Cardiac fibroblast (primary cell): ENCODE measurements at regions not wholly inside any gene's neighbourhood (a gene's known extent, or its start where the extent isn't known, plus 50 kb on each side); places are given as distances from the start of the nearest gene placed in this dataset.

ENCODE experiments used
- DNase-seq, 2 donors: peaks; one replicate each; pipeline versions ENCODE4 v3.0.0 to v3.0.0-alpha.2; 2010; ENCODE audit warnings: low read depth in 2 of 2
- H3K4me3 ChIP-seq, 2 donors: replicated peaks in 1 of 2; 1 replicate in 1 of 2; 2 replicates in 1 of 2; pipeline ENCODE4 v1.5.1; 2011; ENCODE audit warnings: low read depth in 2 of 2, low read length in 2 of 2, mild to moderate bottlenecking in 2 of 2, moderate library complexity in 1 of 2
- CTCF ChIP-seq: IDR thresholded peaks from one replicate; pipeline ENCODE4 v1.5.1; 2011; ENCODE audit warnings: low read depth, mild to moderate bottlenecking, low read length, inconsistent platforms

GRCh38 chr11:100536979-100537378, 150.1 kb upstream of the ARHGAP42 start:
- no peak overlapping the region for H3K4me3 ChIP-seq
- no peak for TF ChIP-seq CTCF
- DNase-seq: no peak

- no peak for TF ChIP-seq CTCF
- H3K4me3 ChIP-seq: no peak overlapping the region
- no peak for DNase-seq
Measured at GRCh38 chr11:100543386-100543785, 143.7 kb upstream of the ARHGAP42 start.

GRCh38 chr11:100545556-100545955, 141.5 kb upstream of the ARHGAP42 start:
- TF ChIP-seq CTCF: no peak
- DNase-seq: no peak
- no peak overlapping the region for H3K4me3 ChIP-seq

- no peak for DNase-seq
- H3K4me3 ChIP-seq: no peak overlapping the region
- TF ChIP-seq CTCF: no peak
Measured at GRCh38 chr11:100545970-100546369, 141.1 kb upstream of the ARHGAP42 start.

GRCh38 chr11:100546714-100547113, 140.4 kb upstream of the ARHGAP42 start:
- no peak for TF ChIP-seq CTCF
- no peak overlapping the region for H3K4me3 ChIP-seq
- peak; percentile 16 to 75 for DNase-seq

GRCh38 chr11:100550298-100550697, 136.8 kb upstream of the ARHGAP42 start:
- no peak overlapping the region for H3K4me3 ChIP-seq
- TF ChIP-seq CTCF: no peak
- no peak for DNase-seq

- no peak for DNase-seq
- no peak overlapping the region for H3K4me3 ChIP-seq
- no peak for TF ChIP-seq CTCF
Measured at GRCh38 chr11:100550912-100551632, 136.0 kb upstream of the ARHGAP42 start.
